Choroid plexus epithelial cell (primary cell): ENCODE measurements at regions not wholly inside any gene's neighbourhood (a gene's known extent, or its start where the extent isn't known, plus 50 kb on each side); places are given as distances from the start of the nearest gene placed in this dataset.

Source experiments
- DNase-seq: peaks from one replicate; pipeline ENCODE4 v3.0.0-alpha.2; 2010; ENCODE audit warnings: low read depth
- H3K4me3 ChIP-seq: 2 replicates; pipeline ENCODE4 v1.5.1; 2011; ENCODE audit warnings: low read depth, mild to moderate bottlenecking, control low read depth, low read length, moderate library complexity
- TF ChIP-seq, protein P1 (sequence below): conservative IDR thresholded peaks from 2 replicates; pipeline ENCODE4 v1.5.1; 2011; ENCODE audit warnings: low read depth, mild to moderate bottlenecking, control low read depth, inconsistent platforms, low read length, moderate library complexity

DNA sequence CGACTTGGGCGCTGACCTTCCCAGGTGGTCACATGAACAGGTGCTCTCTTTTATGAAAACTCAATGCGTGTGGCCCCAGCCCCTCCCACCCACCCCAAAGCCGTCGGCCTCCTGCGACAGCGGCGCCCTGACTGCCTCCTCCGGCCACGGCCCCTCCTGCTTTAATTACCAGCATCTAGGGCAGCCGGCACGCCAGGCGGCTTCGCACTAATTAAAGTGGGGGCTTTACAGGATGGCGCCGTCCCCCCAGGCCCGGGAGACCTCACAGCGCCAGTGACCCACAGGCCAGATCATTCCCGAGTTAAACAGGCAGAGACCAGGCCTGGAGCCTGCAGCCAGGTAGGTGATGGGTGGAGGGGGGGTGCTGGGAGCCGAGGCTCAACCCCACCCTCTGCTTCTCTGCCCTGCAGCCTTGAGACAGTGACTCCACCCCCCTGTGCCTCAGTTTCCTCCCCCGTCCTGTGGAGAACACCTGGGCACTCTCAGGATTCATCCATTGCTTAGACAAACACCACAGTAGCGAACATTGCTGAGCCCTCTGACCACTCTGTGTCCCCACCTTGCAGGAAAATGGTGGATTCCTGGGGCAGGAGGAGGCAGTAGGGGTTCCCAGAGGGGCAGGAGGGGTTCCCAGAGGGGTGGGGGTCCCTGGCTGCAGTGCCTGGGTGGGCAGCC lies 100.8 kb downstream of the MICALL2 start:
- H3K4me3 ChIP-seq, result no peak overlapping the region
- TF ChIP-seq, protein P1, sequence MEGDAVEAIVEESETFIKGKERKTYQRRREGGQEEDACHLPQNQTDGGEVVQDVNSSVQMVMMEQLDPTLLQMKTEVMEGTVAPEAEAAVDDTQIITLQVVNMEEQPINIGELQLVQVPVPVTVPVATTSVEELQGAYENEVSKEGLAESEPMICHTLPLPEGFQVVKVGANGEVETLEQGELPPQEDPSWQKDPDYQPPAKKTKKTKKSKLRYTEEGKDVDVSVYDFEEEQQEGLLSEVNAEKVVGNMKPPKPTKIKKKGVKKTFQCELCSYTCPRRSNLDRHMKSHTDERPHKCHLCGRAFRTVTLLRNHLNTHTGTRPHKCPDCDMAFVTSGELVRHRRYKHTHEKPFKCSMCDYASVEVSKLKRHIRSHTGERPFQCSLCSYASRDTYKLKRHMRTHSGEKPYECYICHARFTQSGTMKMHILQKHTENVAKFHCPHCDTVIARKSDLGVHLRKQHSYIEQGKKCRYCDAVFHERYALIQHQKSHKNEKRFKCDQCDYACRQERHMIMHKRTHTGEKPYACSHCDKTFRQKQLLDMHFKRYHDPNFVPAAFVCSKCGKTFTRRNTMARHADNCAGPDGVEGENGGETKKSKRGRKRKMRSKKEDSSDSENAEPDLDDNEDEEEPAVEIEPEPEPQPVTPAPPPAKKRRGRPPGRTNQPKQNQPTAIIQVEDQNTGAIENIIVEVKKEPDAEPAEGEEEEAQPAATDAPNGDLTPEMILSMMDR, result no peak
- DNase-seq, result no peak

- DNase-seq, result no peak
- TF ChIP-seq, protein P1, result no peak
- no peak overlapping the region for H3K4me3 ChIP-seq
Measured at GRCh38 chr7:1359051-1359400, 100.2 kb downstream of the MICALL2 start.

- TF ChIP-seq, protein P1, result no peak
- no peak for DNase-seq
- no peak overlapping the region for H3K4me3 ChIP-seq
Measured at GRCh38 chr7:1359681-1360485, 99.4 kb downstream of the MICALL2 start.

GRCh38 chr7:1360521-1360971 lies 98.7 kb downstream of the MICALL2 start:
- DNase-seq, result no peak
- TF ChIP-seq, protein P1, result no peak
- no peak overlapping the region for H3K4me3 ChIP-seq

- DNase-seq, result no peak
- TF ChIP-seq, protein P1, result no peak
- H3K4me3 ChIP-seq, result no peak overlapping the region
Measured at GRCh38 chr7:1361016-1361755, 98.1 kb downstream of the MICALL2 start.

- H3K4me3 ChIP-seq, result no peak overlapping the region
- TF ChIP-seq, protein P1, result no peak
Measured at GRCh38 chr7:1361756-1362125, 97.5 kb downstream of the MICALL2 start.

More at GRCh38 chr7:1361756-1362125, 97.5 kb downstream of the MICALL2 start:
- no peak for DNase-seq
